Keratinocyte (primary cell): ENCODE measurements at regions not wholly inside any gene's neighbourhood (a gene's known extent, or its start where the extent isn't known, plus 50 kb on each side); places are given as distances from the start of the nearest gene placed in this dataset.

ENCODE experiments used
- DNase-seq: peaks from one replicate; pipeline ENCODE4 v3.0.0-alpha.2; 2011; ENCODE audit warnings: low read depth, missing footprints, low spot score
- FAIRE-seq: peaks from 2 replicates; lab custom pipeline; 2011; peaks lifted over from hg19 to GRCh38; lab: Jason Lieb, UNC
- H2AFZ ChIP-seq: 2 replicates; pipeline ENCODE4 v1.6.0; 2012; ENCODE audit warnings: low read length, control low read depth, inconsistent platforms; ENCODE audit not compliant: control insufficient read depth
- H3K27ac ChIP-seq: 2 replicates; pipeline ENCODE4 v1.5.1; 2011; ENCODE audit warnings: low read length; ENCODE audit not compliant: control insufficient read depth, insufficient read depth
- H3K27me3 ChIP-seq: 3 replicates; pipeline ENCODE4 v1.6.0; 2011; ENCODE audit warnings: low read length; ENCODE audit not compliant: control insufficient read depth, insufficient read depth; ENCODE audit errors: extremely low read depth
- H3K36me3 ChIP-seq, 2 experiments: 2 replicates in 1 of 2; 3 replicates in 1 of 2; pipeline ENCODE4 v1.5.1; 2011; ENCODE audit warnings: low read length in 2 of 2, mild to moderate bottlenecking in 1 of 2; ENCODE audit not compliant: control insufficient read depth in 2 of 2, insufficient read depth in 2 of 2; ENCODE audit errors: extremely low read depth in 1 of 2
- H3K4me1 ChIP-seq: 3 replicates; pipeline ENCODE4 v1.5.1; 2011; ENCODE audit warnings: low read length; ENCODE audit not compliant: control insufficient read depth, insufficient read depth; ENCODE audit errors: extremely low read depth
- H3K4me2 ChIP-seq: 3 replicates; pipeline ENCODE4 v1.6.0; 2011; ENCODE audit warnings: low read depth, low read length; ENCODE audit not compliant: control insufficient read depth, insufficient read depth; ENCODE audit errors: extremely low read depth
- H3K4me3 ChIP-seq, 3 experiments: fragments of 200-600 bp in 1 of 3; sonication (generic) in 1 of 3; 2 replicates in 2 of 3; 3 replicates in 1 of 3; pipeline ENCODE4 v1.5.1; 2011 to 2016; ENCODE audit warnings: low read length in 3 of 3, mild to moderate bottlenecking in 3 of 3, control low read depth in 2 of 3, inconsistent platforms in 1 of 3, low read depth in 1 of 3, mixed read lengths in 1 of 3, mixed run types in 1 of 3, moderate library complexity in 1 of 3; ENCODE audit not compliant: control insufficient read depth in 2 of 3, insufficient read depth in 2 of 3; ENCODE audit errors: extremely low read depth in 1 of 3
- H3K79me2 ChIP-seq: 2 replicates; pipeline ENCODE4 v1.6.0; 2012; ENCODE audit warnings: low read length; ENCODE audit not compliant: control insufficient read depth, insufficient read depth
- H3K9ac ChIP-seq: 3 replicates; pipeline ENCODE4 v1.6.0; 2011; ENCODE audit warnings: low read length; ENCODE audit not compliant: control insufficient read depth, insufficient read depth; ENCODE audit errors: extremely low read depth
- H3K9me1 ChIP-seq: 3 replicates; pipeline ENCODE4 v1.6.0; 2011; ENCODE audit warnings: low read length; ENCODE audit not compliant: control insufficient read depth, insufficient read depth; ENCODE audit errors: extremely low read depth
- H3K9me3 ChIP-seq: 2 replicates; pipeline ENCODE4 v1.5.1; 2012; ENCODE audit warnings: low read depth, low read length; ENCODE audit not compliant: control insufficient read depth
- H4K20me1 ChIP-seq: 3 replicates; pipeline ENCODE4 v1.6.0; 2011; ENCODE audit warnings: low read length; ENCODE audit not compliant: control insufficient read depth, insufficient read depth; ENCODE audit errors: extremely low read depth
- CTCF ChIP-seq, 3 experiments: IDR thresholded peaks in 1 of 3; conservative IDR thresholded peaks in 1 of 3; optimal IDR thresholded peaks in 1 of 3; 2 replicates in 2 of 3; 3 replicates in 1 of 3; pipeline versions ENCODE3 to v1.5.1; 2011; ENCODE audit warnings: low read length in 3 of 3, mild to moderate bottlenecking in 3 of 3, moderate library complexity in 2 of 3, control low read depth in 1 of 3, inconsistent platforms in 1 of 3; ENCODE audit not compliant: insufficient read depth in 2 of 3; ENCODE audit errors: extremely low read depth in 1 of 3
- EZH2 ChIP-seq: IDR thresholded peaks from one replicate; pipeline ENCODE4 v1.6.1; 2012; ENCODE audit warnings: inconsistent platforms, mild to moderate bottlenecking, low read length, moderate library complexity
- dilution Hi-C: fragments of 300-500 bp; cut with MboI; formaldehyde crosslinking; loops from one replicate; pipeline ENCODE4 v1.7.0; 2020; ENCODE audit warnings: low sequenced_read_pairs; ENCODE audit not compliant: extremely low pct_ligation_motif_present

GRCh38 chrX:26649534-26649933, 433.6 kb downstream of the MAGEB5 start:
- Histone ChIP-seq H3K79me2 (no peaks in the 10 kb centered on the region), H3K4me2 (no peak overlapping the region), H4K20me1 (no peaks in the 10 kb centered on the region), H3K36me3 (no peaks in the 10 kb centered on the region), H3K4me1 (no peaks in the 10 kb centered on the region), H3K9me3 (no peaks in the 10 kb centered on the region), H3K9me1 (no peaks in the 10 kb centered on the region), H2AFZ (no peak overlapping the region), H3K9ac (no peak overlapping the region), H3K27ac (no peak overlapping the region), H3K27me3 (no peaks in the 10 kb centered on the region), H3K4me3 (no peak overlapping the region)
- DNase-seq (no peak), FAIRE-seq (no peak)
- TF ChIP-seq CTCF (optimal IDR thresholded peaks at IDR 0.05 in 1 of 3, IDR thresholded peaks at IDR 0.05 in 1 of 3, conservative IDR thresholded peaks at IDR 0.05 in 1 of 3; ENCODE audit: extremely low read depth in 1 of 3, insufficient read depth in 2 of 3, low read length in 3 of 3) (peak in 2 of 3 experiments; percentile 36 to 51), EZH2 (no peak)
- dilution Hi-C loops: no loop called here

GRCh38 chrX:26631385-26631784, 415.4 kb downstream of the MAGEB5 start:
- dilution Hi-C loops: no loop called here
- Histone ChIP-seq H3K9ac (no peak overlapping the region), H3K27me3 (no peaks in the 10 kb centered on the region), H3K9me1 (no peaks in the 10 kb centered on the region), H3K4me2 (no peak overlapping the region), H4K20me1 (no peaks in the 10 kb centered on the region), H3K4me1 (no peaks in the 10 kb centered on the region), H3K9me3 (no peaks in the 10 kb centered on the region), H3K36me3 (no peaks in the 10 kb centered on the region), H3K79me2 (no peaks in the 10 kb centered on the region), H2AFZ (no peak overlapping the region), H3K27ac (no peak overlapping the region), H3K4me3 (no peak overlapping the region)
- DNase-seq: no peak
- FAIRE-seq: no peak
- no peak for TF ChIP-seq EZH2
- no peak for TF ChIP-seq CTCF (optimal IDR thresholded peaks at IDR 0.05 in 1 of 3, IDR thresholded peaks at IDR 0.05 in 1 of 3, conservative IDR thresholded peaks at IDR 0.05 in 1 of 3; ENCODE audit: extremely low read depth in 1 of 3, insufficient read depth in 2 of 3, low read length in 3 of 3)
